C4-2B (cell line): ENCODE measurements at regions not wholly inside any gene's neighbourhood (a gene's known extent, or its start where the extent isn't known, plus 50 kb on each side); places are given as distances from the start of the nearest gene placed in this dataset.

Source experiments
- ZFX ChIP-seq: fragments of 450-650 bp; IDR thresholded peaks from 2 replicates; pipeline ENCODE4 v1.6.1; 2017
- TF ChIP-seq, protein P1 (sequence below): fragments of 450-650 bp; conservative IDR thresholded peaks from 2 replicates; pipeline ENCODE4 v1.5.1; 2017; ENCODE audit warnings: mild to moderate bottlenecking

DNA sequence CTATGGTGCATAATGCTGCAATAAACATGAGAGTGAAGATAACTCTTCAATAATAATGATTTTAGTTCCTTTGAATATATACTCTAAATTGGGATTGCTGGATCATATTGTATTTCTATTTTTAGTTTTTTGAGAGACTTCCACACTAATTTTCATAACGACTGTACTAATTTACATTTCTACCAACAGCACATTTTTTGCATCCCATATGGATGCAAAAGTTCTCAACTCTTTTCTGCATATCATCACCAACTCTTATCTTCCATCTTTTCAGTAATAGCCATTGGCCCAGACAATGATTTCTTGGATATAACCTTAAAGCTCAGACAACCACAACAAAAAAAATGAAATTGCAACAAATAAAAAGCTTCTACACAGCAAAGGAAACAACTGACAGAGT, 1082.4 kb downstream of the CNTNAP5 start:
- TF ChIP-seq, protein P1, sequence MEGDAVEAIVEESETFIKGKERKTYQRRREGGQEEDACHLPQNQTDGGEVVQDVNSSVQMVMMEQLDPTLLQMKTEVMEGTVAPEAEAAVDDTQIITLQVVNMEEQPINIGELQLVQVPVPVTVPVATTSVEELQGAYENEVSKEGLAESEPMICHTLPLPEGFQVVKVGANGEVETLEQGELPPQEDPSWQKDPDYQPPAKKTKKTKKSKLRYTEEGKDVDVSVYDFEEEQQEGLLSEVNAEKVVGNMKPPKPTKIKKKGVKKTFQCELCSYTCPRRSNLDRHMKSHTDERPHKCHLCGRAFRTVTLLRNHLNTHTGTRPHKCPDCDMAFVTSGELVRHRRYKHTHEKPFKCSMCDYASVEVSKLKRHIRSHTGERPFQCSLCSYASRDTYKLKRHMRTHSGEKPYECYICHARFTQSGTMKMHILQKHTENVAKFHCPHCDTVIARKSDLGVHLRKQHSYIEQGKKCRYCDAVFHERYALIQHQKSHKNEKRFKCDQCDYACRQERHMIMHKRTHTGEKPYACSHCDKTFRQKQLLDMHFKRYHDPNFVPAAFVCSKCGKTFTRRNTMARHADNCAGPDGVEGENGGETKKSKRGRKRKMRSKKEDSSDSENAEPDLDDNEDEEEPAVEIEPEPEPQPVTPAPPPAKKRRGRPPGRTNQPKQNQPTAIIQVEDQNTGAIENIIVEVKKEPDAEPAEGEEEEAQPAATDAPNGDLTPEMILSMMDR: no peak
- no peak for TF ChIP-seq ZFX
